SKM-1 (cell line): ENCODE measurements at regions not wholly inside any gene's neighbourhood (a gene's known extent, or its start where the extent isn't known, plus 50 kb on each side); places are given as distances from the start of the nearest gene placed in this dataset.

Experiments used
- DNase-seq: peaks from one replicate; lab custom pipeline; 2025; ENCODE audit not compliant: unreplicated experiment; lab: John Stamatoyannopoulos, UW

DNA sequence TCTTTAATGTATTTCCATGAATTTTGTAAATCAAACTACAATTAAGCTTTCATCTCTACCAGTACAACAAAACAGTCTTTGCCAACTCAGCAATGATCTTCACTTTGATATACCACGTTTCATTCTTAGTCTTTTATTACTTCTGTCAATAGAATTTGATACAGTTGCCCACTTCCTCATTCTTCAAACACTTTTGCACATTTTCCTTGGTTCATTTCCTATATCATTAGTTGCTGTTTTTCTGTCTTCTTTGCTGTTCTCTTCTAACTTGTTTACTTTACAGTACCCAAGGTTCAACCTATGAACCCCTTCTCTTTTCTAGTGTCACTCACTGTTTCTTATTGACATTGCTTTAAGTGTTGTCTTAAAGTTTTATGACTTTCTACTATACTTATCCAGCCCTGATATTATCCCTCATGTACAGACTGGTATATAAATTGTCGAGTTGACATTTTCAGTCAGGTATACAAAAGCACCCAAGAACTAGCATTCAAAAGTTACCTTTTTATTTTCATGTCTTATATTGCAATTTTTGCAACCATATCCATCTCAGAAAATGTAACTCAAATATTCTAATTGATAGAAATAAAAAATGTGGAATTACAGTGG lies 903.1 kb downstream of the NSUN3 start:
- DNase-seq = no peak

DNA sequence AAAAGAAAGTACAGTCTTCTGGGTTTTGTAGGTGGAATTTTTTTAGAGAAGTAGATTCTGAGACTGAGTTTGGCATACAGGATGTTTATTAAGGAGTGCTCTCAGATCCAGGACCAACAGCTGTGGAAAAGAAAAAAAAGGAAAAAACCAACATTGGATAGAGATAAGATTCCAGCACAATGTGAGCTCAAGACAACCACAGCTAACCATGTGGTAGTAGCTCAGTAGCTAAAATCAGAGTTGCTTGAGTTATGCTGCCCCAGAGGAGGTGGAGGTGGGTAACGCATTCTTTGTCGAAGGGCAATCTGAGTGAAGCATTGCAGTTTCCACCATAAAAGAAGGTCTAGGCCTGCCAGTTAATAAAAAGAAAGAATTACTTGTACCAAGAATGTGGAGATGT lies 904.3 kb downstream of the NSUN3 start:
- DNase-seq = no peak

- DNase-seq = no peak
Observed at GRCh38 chr3:94968519-94968918, 905.7 kb downstream of the NSUN3 start.

- no peak for DNase-seq
Observed at GRCh38 chr3:94972066-94972465, 909.2 kb downstream of the NSUN3 start.

DNA sequence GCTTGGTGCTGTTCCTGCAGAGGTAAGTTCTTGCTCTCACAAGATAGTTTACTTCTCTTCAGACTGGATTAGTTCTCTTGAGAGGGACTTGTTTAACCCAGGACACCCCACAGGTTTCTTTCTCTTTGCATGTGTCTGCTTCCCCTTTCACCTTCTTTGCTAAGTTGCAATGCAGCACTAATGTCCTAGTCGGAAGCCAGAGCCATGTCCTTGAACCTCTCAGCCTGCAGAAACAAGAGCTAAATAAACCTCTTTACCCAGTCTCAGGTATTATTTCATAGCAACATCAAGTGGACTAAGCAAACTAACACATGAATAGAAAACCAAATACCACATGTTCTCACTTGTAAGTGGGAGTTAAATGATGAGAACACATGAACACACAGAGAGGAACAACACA lies 915.2 kb downstream of the NSUN3 start:
- no peak for DNase-seq

- DNase-seq = no peak
Observed at GRCh38 chr3:94985778-94986177, 922.9 kb downstream of the NSUN3 start.

GRCh38 chr3:94990952-94991705 lies 928.3 kb downstream of the NSUN3 start:
- no peak for DNase-seq

GRCh38 chr3:94996743-94997142 lies 933.9 kb downstream of the NSUN3 start:
- no peak for DNase-seq

DNA sequence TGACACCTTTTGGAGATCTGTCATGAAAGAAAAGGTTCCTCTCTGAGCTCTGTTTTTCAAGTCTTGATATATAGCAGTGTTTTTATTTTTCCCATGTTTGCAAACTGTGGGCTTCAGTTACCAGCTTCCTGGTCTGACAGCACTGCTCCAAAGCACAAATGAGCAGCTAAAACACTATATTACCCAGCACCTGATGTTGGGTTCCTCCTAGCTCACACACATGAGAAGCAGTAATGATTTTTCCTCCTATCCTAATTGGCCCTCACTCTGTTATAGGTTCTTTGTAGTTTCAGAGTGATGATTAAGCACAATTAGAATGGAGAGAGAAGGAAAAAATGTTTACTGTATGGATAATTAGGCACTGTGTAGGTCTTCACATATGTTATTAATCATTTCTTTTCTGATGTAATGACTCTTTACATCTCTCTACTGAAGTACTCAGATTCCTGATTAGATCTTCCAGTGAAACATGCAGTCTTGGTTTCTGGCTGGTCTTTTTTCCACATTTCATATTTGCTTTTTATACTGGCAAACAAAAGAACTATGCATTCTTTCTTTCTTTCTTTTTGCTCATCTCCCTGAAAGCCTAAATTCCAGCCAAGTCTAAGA lies 939.7 kb downstream of the NSUN3 start:
- DNase-seq = no peak

GRCh38 chr3:95028688-95029087 lies 965.8 kb downstream of the NSUN3 start:
- DNase-seq = no peak

DNA sequence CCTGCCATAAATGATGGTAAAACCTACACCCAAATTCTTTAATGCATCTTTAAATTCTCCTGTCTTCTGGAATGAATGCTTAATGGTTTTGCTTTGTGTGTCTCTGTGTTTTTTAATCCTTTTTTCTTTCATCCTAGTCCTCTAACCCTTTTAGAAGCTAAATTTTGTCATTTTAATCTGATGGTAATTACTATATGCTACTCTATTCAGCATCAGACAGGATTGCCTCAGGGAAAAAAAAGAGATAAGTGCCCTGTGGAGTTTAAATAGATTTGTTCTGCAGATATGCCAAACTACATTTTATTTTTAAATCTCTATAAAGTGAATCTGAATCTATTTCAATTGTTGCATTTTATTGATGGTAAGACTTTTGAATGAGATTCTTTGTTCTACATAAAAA lies 966.8 kb downstream of the NSUN3 start:
- DNase-seq = no peak

DNA sequence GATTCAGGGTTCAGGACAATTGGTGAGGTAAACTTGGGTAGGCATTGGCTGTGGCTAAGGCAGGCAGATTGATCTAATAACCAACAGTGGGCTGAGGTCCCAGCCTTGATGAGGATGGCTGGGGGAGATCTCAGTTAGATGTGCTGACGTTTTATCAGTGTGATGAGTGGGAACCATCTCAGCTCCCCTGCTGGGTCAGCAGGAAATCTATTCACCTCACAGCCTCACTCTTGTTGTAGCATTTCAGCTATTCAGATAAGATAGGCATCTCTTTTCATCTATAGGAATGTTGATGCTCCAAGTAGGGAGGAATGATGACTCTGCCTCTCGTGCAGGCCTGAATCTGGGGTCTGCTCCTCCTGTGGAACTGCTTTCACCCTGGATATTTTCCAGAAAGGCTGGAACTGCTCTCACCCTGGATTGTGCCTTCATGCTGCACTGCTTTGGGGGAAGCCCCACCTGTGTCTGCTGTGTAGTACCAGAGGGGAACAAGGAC lies 973.7 kb downstream of the NSUN3 start:
- DNase-seq = no peak

DNA sequence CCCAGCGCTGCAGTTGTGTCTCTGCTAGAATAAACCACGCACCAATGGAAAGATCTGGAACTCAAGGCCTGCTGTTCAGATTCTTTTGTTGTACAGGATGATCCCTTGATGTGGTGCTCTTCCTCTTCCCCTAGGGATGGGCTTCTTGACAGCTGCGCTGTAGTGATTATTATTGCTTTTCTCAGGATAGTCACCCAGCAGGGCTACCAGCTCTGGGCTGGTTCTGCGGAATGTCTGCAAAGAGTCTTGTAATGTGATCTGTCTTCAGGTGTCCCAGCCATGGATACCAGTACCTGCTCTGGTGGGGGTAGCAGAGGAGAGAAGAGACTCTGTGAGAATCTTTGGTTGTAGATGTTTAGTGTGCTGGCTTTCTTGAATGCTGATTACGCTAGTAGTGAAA lies 974.2 kb downstream of the NSUN3 start:
- no peak for DNase-seq

- DNase-seq = peak; percentile 48
Observed at GRCh38 chr3:95037927-95038326, 975.1 kb downstream of the NSUN3 start.

GRCh38 chr3:95044101-95044500 lies 981.2 kb downstream of the NSUN3 start:
- no peak for DNase-seq

DNA sequence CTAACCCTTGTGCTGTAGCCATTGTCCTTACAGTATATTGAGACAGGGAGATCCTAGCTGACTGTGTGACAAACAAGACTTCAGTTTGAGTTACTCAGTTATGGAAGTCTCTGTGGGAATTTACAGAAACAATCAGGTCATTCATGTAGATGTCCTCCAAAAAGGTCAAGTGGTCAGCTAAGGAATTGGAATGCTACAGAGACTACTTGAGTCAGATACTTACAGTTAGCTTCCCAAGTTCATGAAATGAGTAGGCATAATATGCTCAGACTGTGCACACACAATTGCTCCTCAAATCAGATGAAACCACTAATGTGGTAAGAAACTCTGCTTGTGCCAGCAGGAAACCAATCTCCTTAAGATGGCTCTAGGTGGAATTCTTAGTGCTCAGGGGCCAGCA lies 985.7 kb downstream of the NSUN3 start:
- DNase-seq = no peak

GRCh38 chr3:95049841-95050240 lies 987.0 kb downstream of the NSUN3 start:
- no peak for DNase-seq

DNA sequence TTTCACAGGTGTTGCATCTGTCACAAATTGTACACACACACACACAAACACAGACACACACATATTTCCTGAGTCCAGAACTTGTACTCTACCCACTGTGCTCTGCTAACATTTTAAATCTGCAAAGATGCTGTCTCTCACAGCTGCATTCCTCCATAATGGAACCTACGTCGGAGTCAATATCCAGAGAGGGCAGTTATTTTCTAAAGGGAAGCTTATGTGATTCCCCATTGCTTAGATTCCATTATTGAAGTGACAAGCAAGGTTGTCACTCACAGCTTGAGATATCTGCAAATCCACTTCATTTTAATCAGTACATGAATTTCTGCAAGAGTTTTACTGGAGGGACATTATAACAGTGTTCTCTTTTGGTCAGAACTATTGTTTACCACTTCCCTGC lies 992.4 kb downstream of the NSUN3 start:
- no peak for DNase-seq

- DNase-seq = no peak
Observed at GRCh38 chr3:95082191-95082590, 1019.3 kb downstream of the NSUN3 start.

- DNase-seq = no peak
Observed at GRCh38 chr3:95084738-95085137, 1021.9 kb downstream of the NSUN3 start.

DNA sequence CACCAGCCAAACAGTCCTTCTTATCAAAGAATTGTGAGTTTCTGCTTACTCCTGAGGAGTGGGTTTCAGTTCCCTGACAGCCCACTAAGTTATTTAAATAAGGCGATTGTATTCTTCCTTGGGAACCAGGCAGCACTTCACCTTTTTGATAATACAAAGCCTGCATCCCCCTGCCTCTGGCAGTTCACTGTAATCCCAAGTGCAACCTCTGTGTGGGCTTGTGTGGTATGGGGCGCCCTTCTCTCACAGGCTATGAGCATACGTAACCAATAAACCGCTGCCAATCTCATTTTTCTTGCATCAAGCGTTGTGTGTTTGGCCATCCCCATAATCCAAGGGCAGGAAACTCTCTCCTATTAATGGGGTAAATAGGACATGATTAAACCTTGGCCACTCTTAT lies 1025.6 kb downstream of the NSUN3 start:
- no peak for DNase-seq

GRCh38 chr3:95097493-95097892 lies 1034.6 kb downstream of the NSUN3 start:
- no peak for DNase-seq
